Activated naive CD8-positive, alpha-beta T cell (primary cell): ENCODE measurements at regions not wholly inside any gene's neighbourhood (a gene's known extent, or its start where the extent isn't known, plus 50 kb on each side); places are given as distances from the start of the nearest gene placed in this dataset.

Experiments
- H3K27ac Mint-ChIP-seq: one replicate; pipeline ENCODE4 v1.8.0; 2021; ENCODE audit warnings: mixed read lengths
- H3K27me3 Mint-ChIP-seq: one replicate; pipeline ENCODE4 v1.8.0; 2021; ENCODE audit warnings: mixed read lengths
- H3K36me3 Mint-ChIP-seq: one replicate; pipeline ENCODE4 v1.8.0; 2021; ENCODE audit warnings: mixed read lengths
- H3K4me1 Mint-ChIP-seq: one replicate; pipeline ENCODE4 v1.8.0; 2021; ENCODE audit warnings: low read depth, mixed read lengths
- H3K4me3 Mint-ChIP-seq: one replicate; pipeline ENCODE4 v1.8.0; 2021; ENCODE audit warnings: mild to moderate bottlenecking, mixed read lengths
- H3K9me3 Mint-ChIP-seq: one replicate; pipeline ENCODE4 v1.8.0; 2021; ENCODE audit warnings: low read depth, mixed read lengths

GRCh38 chr10:28971255-28971654 is 293.9 kb downstream of the BAMBI start:
- Mint-ChIP-seq H3K4me1 (no peaks in the 10 kb centered on the region), H3K27ac (no peak overlapping the region), H3K27me3 (no peaks in the 10 kb centered on the region), H3K9me3 (peaks cover 3% of the 10 kb centered on the region), H3K36me3 (no peaks in the 10 kb centered on the region), H3K4me3 (no peak overlapping the region)

- Mint-ChIP-seq H3K4me3 (no peak overlapping the region), H3K36me3 (no peaks in the 10 kb centered on the region), H3K9me3 (peaks cover 3% of the 10 kb centered on the region), H3K4me1 (no peaks in the 10 kb centered on the region), H3K27ac (no peak overlapping the region), H3K27me3 (no peaks in the 10 kb centered on the region)
These were observed 294.4 kb downstream of the BAMBI start for GRCh38 chr10:28971764-28972163.

- Mint-ChIP-seq H3K27ac (no peak overlapping the region), H3K4me3 (no peak overlapping the region), H3K4me1 (no peaks in the 10 kb centered on the region), H3K9me3 (peaks cover 8% of the 10 kb centered on the region), H3K27me3 (no peaks in the 10 kb centered on the region), H3K36me3 (no peaks in the 10 kb centered on the region)
These were observed 296.1 kb downstream of the BAMBI start for GRCh38 chr10:28973309-28973972.

- Mint-ChIP-seq H3K9me3 (peaks cover 4% of the 10 kb centered on the region), H3K4me3 (no peak overlapping the region), H3K27me3 (no peaks in the 10 kb centered on the region), H3K4me1 (no peaks in the 10 kb centered on the region), H3K36me3 (no peaks in the 10 kb centered on the region), H3K27ac (no peak overlapping the region)
These were observed 298.7 kb downstream of the BAMBI start for GRCh38 chr10:28975891-28976531.

- Mint-ChIP-seq H3K9me3 (peaks cover 4% of the 10 kb centered on the region), H3K4me1 (no peaks in the 10 kb centered on the region), H3K27me3 (no peaks in the 10 kb centered on the region), H3K36me3 (no peaks in the 10 kb centered on the region), H3K4me3 (no peak overlapping the region), H3K27ac (peak overlapping the region; percentile 1)
These were observed 300.2 kb downstream of the BAMBI start for GRCh38 chr10:28977518-28977917.

- H3K9me3 Mint-ChIP-seq, result peaks cover 4% of the 10 kb centered on the region
These were observed 302.9 kb downstream of the BAMBI start for GRCh38 chr10:28980264-28980663.

GRCh38 chr10:28981007-28981406 is 303.7 kb downstream of the BAMBI start:
- H3K36me3 Mint-ChIP-seq, result no peaks in the 10 kb centered on the region

More at GRCh38 chr10:28980264-28980663, 302.9 kb downstream of the BAMBI start:
- Mint-ChIP-seq H3K4me1 (no peaks in the 10 kb centered on the region), H3K36me3 (no peaks in the 10 kb centered on the region), H3K4me3 (no peak overlapping the region), H3K27me3 (peaks cover 4% of the 10 kb centered on the region), H3K27ac (no peak overlapping the region)

GRCh38 chr10:28982974-28983373 is 305.7 kb downstream of the BAMBI start:
- Mint-ChIP-seq H3K4me3 (no peak overlapping the region), H3K36me3 (no peaks in the 10 kb centered on the region), H3K27ac (no peak overlapping the region), H3K27me3 (peaks cover 4% of the 10 kb centered on the region), H3K4me1 (no peaks in the 10 kb centered on the region), H3K9me3 (no peaks in the 10 kb centered on the region)

More at GRCh38 chr10:28981007-28981406, 303.7 kb downstream of the BAMBI start:
- no peak overlapping the region for H3K4me3 Mint-ChIP-seq
- no peak overlapping the region for H3K27ac Mint-ChIP-seq
- H3K4me1 Mint-ChIP-seq, result no peaks in the 10 kb centered on the region
- peaks cover 4% of the 10 kb centered on the region for H3K9me3 Mint-ChIP-seq
- peaks cover 4% of the 10 kb centered on the region for H3K27me3 Mint-ChIP-seq

GRCh38 chr10:28983799-28984198 is 305.1 kb upstream of the LYZL1 start:
- Mint-ChIP-seq H3K27ac (no peak overlapping the region), H3K4me3 (no peak overlapping the region), H3K9me3 (no peaks in the 10 kb centered on the region), H3K36me3 (no peaks in the 10 kb centered on the region), H3K4me1 (no peaks in the 10 kb centered on the region), H3K27me3 (peaks cover 5% of the 10 kb centered on the region)

- peaks cover 7% of the 10 kb centered on the region for H3K27me3 Mint-ChIP-seq
- H3K4me3 Mint-ChIP-seq, result no peak overlapping the region
- no peaks in the 10 kb centered on the region for H3K4me1 Mint-ChIP-seq
- no peaks in the 10 kb centered on the region for H3K36me3 Mint-ChIP-seq
- no peak overlapping the region for H3K27ac Mint-ChIP-seq
- no peaks in the 10 kb centered on the region for H3K9me3 Mint-ChIP-seq
These were observed 304.4 kb upstream of the LYZL1 start for GRCh38 chr10:28984431-28984830.

- Mint-ChIP-seq H3K27ac (no peak overlapping the region), H3K4me3 (no peak overlapping the region), H3K36me3 (no peaks in the 10 kb centered on the region), H3K4me1 (no peaks in the 10 kb centered on the region), H3K9me3 (no peaks in the 10 kb centered on the region), H3K27me3 (peaks cover 7% of the 10 kb centered on the region)
These were observed 303.6 kb upstream of the LYZL1 start for GRCh38 chr10:28985137-28985885.

GRCh38 chr10:28986117-28986792 is 302.6 kb upstream of the LYZL1 start:
- Mint-ChIP-seq H3K36me3 (no peaks in the 10 kb centered on the region), H3K4me1 (no peaks in the 10 kb centered on the region), H3K27ac (no peak overlapping the region), H3K27me3 (peaks cover 7% of the 10 kb centered on the region), H3K4me3 (no peak overlapping the region), H3K9me3 (no peaks in the 10 kb centered on the region)

GRCh38 chr10:28986856-28987255 is 302.0 kb upstream of the LYZL1 start:
- Mint-ChIP-seq H3K36me3 (no peaks in the 10 kb centered on the region), H3K27ac (no peak overlapping the region)

GRCh38 chr10:28987555-28988320 is 301.1 kb upstream of the LYZL1 start:
- Mint-ChIP-seq H3K36me3 (no peaks in the 10 kb centered on the region), H3K9me3 (no peaks in the 10 kb centered on the region), H3K4me3 (no peak overlapping the region), H3K27me3 (peaks cover 7% of the 10 kb centered on the region), H3K27ac (no peak overlapping the region), H3K4me1 (no peaks in the 10 kb centered on the region)

More at GRCh38 chr10:28986856-28987255, 302.0 kb upstream of the LYZL1 start:
- H3K4me1 Mint-ChIP-seq, result no peaks in the 10 kb centered on the region
- no peak overlapping the region for H3K4me3 Mint-ChIP-seq
- peaks cover 7% of the 10 kb centered on the region for H3K27me3 Mint-ChIP-seq
- no peaks in the 10 kb centered on the region for H3K9me3 Mint-ChIP-seq
